ENCODE measurements at regions not wholly inside any gene's neighbourhood (a gene's known extent, or its start where the extent isn't known, plus 50 kb on each side); places are given as distances from the start of the nearest gene placed in this dataset.

DNA sequence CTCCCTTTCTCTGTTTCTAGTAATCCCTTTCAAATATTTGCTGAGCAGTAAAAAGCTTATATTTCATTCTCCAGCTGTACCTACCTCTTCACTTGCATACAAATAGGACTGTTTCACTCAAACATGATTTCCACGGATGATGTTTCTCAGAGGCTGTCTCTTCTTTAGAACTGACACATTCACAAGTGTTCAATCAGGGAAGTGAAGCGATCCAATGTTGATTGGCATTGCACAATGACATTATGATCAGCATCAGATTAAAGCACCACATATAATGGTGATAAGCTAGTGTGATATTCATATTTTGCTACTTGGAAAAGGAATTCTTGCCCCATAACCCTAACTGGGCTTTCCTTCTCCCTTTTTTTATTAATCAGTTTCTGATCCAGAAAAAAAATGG is 681.8 kb downstream of the TBC1D32 start (continued):
- TF ChIP-seq, protein P1, sequence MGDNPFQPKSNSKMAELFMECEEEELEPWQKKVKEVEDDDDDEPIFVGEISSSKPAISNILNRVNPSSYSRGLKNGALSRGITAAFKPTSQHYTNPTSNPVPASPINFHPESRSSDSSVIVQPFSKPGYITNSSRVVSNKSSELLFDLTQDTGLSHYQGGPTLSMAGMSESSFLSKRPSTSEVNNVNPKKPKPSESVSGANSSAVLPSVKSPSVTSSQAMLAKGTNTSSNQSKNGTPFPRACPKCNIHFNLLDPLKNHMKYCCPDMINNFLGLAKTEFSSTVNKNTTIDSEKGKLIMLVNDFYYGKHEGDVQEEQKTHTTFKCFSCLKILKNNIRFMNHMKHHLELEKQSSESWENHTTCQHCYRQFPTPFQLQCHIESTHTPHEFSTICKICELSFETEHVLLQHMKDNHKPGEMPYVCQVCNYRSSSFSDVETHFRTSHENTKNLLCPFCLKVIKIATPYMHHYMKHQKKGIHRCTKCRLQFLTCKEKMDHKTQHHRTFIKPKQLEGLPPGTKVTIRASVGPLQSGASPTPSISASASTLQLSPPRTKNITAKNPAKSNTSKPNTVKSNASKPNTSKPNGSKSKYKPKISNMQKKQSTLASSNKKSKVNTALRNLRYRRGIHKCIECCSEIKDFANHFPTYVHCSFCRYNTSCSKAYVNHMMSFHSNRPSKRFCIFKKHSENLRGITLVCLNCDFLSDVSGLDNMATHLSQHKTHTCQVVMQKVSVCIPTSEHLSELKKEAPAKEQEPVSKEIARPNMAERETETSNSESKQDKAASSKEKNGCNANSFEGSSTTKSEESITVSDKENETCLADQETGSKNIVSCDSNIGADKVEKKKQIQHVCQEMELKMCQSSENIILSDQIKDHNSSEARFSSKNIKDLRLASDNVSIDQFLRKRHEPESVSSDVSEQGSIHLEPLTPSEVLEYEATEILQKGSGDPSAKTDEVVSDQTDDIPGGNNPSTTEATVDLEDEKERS (tag by site-specific recombination; IDR thresholded peaks at IDR 0.05) = no peak
- TF ChIP-seq, protein P2, sequence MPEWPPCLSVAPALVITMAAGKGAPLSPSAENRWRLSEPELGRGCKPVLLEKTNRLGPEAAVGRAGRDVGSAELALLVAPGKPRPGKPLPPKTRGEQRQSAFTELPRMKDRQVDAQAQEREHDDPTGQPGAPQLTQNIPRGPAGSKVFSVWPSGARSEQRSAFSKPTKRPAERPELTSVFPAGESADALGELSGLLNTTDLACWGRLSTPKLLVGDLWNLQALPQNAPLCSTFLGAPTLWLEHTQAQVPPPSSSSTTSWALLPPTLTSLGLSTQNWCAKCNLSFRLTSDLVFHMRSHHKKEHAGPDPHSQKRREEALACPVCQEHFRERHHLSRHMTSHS (tag by site-specific recombination; IDR thresholded peaks at IDR 0.05) = no peak
- TF ChIP-seq, protein P3, sequence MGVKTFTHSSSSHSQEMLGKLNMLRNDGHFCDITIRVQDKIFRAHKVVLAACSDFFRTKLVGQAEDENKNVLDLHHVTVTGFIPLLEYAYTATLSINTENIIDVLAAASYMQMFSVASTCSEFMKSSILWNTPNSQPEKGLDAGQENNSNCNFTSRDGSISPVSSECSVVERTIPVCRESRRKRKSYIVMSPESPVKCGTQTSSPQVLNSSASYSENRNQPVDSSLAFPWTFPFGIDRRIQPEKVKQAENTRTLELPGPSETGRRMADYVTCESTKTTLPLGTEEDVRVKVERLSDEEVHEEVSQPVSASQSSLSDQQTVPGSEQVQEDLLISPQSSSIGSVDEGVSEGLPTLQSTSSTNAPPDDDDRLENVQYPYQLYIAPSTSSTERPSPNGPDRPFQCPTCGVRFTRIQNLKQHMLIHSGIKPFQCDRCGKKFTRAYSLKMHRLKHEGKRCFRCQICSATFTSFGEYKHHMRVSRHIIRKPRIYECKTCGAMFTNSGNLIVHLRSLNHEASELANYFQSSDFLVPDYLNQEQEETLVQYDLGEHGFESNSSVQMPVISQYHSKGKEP (tag by site-specific recombination; IDR thresholded peaks at IDR 0.05) = no peak
- TF ChIP-seq ZNF514 (tag by site-specific recombination; IDR thresholded peaks at IDR 0.05) = no peak

DNA sequence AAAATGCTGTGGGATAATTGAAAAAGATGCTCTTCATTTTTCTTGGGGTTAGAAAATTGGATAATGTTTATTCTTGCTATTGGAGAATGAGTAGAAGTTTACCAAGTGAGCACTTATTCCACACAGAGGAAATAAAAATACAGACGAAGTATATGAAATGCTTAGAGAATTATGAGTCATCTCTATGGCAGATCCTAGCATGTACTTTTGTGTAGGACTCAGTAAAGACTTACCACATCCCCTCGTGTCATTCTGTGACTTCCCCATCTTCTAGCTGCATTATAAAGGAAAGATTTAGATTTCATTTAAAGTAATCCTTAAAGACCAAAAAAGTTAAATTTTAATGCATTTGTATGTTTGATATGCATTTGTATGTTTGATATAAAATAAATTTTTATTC is 685.6 kb downstream of the TBC1D32 start:
- ChIA-PET CTCF (no interaction called here), POLR2A (no interaction called here)
- no peak overlapping the region for H3K27ac ChIP-seq (ENCODE audit: extremely low read depth, low read depth, low read length)
- no peaks in the 10 kb centered on the region for H3K4me1 ChIP-seq (ENCODE audit: control insufficient read depth, insufficient read depth, low read length)
- no peak overlapping the region for H3K4me3 ChIP-seq (ENCODE audit: low read depth, low read length)
- no peaks in the 10 kb centered on the region for H3K36me3 ChIP-seq (ENCODE audit: control insufficient read depth in 2 of 2, insufficient read depth in 1 of 2, low read length in 2 of 2)
- H3K9me3 ChIP-seq (ENCODE audit: control insufficient read depth, insufficient read depth, low read depth, low read length) = no peaks in the 10 kb centered on the region
- TF ChIP-seq ZNF174 (tag by site-specific recombination; IDR thresholded peaks at IDR 0.05) = no peak
- TF ChIP-seq GLIS2 (tag by site-specific recombination; IDR thresholded peaks at IDR 0.05) = no peak
- TF ChIP-seq, protein P4, sequence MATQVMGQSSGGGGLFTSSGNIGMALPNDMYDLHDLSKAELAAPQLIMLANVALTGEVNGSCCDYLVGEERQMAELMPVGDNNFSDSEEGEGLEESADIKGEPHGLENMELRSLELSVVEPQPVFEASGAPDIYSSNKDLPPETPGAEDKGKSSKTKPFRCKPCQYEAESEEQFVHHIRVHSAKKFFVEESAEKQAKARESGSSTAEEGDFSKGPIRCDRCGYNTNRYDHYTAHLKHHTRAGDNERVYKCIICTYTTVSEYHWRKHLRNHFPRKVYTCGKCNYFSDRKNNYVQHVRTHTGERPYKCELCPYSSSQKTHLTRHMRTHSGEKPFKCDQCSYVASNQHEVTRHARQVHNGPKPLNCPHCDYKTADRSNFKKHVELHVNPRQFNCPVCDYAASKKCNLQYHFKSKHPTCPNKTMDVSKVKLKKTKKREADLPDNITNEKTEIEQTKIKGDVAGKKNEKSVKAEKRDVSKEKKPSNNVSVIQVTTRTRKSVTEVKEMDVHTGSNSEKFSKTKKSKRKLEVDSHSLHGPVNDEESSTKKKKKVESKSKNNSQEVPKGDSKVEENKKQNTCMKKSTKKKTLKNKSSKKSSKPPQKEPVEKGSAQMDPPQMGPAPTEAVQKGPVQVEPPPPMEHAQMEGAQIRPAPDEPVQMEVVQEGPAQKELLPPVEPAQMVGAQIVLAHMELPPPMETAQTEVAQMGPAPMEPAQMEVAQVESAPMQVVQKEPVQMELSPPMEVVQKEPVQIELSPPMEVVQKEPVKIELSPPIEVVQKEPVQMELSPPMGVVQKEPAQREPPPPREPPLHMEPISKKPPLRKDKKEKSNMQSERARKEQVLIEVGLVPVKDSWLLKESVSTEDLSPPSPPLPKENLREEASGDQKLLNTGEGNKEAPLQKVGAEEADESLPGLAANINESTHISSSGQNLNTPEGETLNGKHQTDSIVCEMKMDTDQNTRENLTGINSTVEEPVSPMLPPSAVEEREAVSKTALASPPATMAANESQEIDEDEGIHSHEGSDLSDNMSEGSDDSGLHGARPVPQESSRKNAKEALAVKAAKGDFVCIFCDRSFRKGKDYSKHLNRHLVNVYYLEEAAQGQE (tag by site-specific recombination; IDR thresholded peaks at IDR 0.05) = no peak
- no peak for TF ChIP-seq ZNF211 (tag by site-specific recombination; IDR thresholded peaks at IDR 0.05; ENCODE audit: low read depth)
- no peak for TF ChIP-seq ZNF19 (tag by site-specific recombination; IDR thresholded peaks at IDR 0.05; ENCODE audit: low read depth)
- TF ChIP-seq, protein P5, sequence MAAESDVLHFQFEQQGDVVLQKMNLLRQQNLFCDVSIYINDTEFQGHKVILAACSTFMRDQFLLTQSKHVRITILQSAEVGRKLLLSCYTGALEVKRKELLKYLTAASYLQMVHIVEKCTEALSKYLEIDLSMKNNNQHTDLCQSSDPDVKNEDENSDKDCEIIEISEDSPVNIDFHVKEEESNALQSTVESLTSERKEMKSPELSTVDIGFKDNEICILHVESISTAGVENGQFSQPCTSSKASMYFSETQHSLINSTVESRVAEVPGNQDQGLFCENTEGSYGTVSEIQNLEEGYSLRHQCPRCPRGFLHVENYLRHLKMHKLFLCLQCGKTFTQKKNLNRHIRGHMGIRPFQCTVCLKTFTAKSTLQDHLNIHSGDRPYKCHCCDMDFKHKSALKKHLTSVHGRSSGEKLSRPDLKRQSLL (tag by site-specific recombination; IDR thresholded peaks at IDR 0.05) = no peak
- TF ChIP-seq HOXC10 (CRISPR knock-in tag; IDR thresholded peaks at IDR 0.05) = no peak
- TF ChIP-seq TRIM28 (IDR thresholded peaks at IDR 0.05; ENCODE audit: borderline replicate concordance, low read length) = no peak
- TF ChIP-seq ZNF626 (tag by site-specific recombination; IDR thresholded peaks at IDR 0.05) = no peak
- TF ChIP-seq, protein P6, sequence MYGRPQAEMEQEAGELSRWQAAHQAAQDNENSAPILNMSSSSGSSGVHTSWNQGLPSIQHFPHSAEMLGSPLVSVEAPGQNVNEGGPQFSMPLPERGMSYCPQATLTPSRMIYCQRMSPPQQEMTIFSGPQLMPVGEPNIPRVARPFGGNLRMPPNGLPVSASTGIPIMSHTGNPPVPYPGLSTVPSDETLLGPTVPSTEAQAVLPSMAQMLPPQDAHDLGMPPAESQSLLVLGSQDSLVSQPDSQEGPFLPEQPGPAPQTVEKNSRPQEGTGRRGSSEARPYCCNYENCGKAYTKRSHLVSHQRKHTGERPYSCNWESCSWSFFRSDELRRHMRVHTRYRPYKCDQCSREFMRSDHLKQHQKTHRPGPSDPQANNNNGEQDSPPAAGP (tag by site-specific recombination; IDR thresholded peaks at IDR 0.05) = no peak
- TF ChIP-seq, protein P7, sequence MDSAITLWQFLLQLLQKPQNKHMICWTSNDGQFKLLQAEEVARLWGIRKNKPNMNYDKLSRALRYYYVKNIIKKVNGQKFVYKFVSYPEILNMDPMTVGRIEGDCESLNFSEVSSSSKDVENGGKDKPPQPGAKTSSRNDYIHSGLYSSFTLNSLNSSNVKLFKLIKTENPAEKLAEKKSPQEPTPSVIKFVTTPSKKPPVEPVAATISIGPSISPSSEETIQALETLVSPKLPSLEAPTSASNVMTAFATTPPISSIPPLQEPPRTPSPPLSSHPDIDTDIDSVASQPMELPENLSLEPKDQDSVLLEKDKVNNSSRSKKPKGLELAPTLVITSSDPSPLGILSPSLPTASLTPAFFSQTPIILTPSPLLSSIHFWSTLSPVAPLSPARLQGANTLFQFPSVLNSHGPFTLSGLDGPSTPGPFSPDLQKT (IDR thresholded peaks at IDR 0.05; ENCODE audit: borderline replicate concordance, low read depth, low read length) = no peak
- TF ChIP-seq, protein P8, sequence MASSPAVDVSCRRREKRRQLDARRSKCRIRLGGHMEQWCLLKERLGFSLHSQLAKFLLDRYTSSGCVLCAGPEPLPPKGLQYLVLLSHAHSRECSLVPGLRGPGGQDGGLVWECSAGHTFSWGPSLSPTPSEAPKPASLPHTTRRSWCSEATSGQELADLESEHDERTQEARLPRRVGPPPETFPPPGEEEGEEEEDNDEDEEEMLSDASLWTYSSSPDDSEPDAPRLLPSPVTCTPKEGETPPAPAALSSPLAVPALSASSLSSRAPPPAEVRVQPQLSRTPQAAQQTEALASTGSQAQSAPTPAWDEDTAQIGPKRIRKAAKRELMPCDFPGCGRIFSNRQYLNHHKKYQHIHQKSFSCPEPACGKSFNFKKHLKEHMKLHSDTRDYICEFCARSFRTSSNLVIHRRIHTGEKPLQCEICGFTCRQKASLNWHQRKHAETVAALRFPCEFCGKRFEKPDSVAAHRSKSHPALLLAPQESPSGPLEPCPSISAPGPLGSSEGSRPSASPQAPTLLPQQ (tag by site-specific recombination; IDR thresholded peaks at IDR 0.05) = no peak
- no peak for TF ChIP-seq ZBTB8A (tag by site-specific recombination; IDR thresholded peaks at IDR 0.05)
- no peak for TF ChIP-seq ZFP37 (tag by site-specific recombination; IDR thresholded peaks at IDR 0.05)
- no peak for TF ChIP-seq ZNF155 (tag by site-specific recombination; IDR thresholded peaks at IDR 0.05)
- TF ChIP-seq ZFP69B (tag by site-specific recombination; IDR thresholded peaks at IDR 0.05) = no peak
- TF ChIP-seq ZNF223 (tag by site-specific recombination; IDR thresholded peaks at IDR 0.05) = no peak

All from HEK293 (cell line).